HCT116 (cell line): ENCODE measurements at regions not wholly inside any gene's neighbourhood (a gene's known extent, or its start where the extent isn't known, plus 50 kb on each side); places are given as distances from the start of the nearest gene placed in this dataset.

Experiments used
- ATAC-seq: fragments of 200-7000 bp; cut with Tn5 transposase; 2 replicates; pipeline ENCODE4 v1.9.1; 2020; ENCODE audit warnings: mild to moderate bottlenecking, moderate library complexity
- BruUV-seq: library from RNA; stranded (reverse); fragments of 400-500 nt; replicated peaks from 2 replicates; lab custom pipeline; 2021; lab: Mats Ljungman, UMichigan
- CTCF ChIA-PET: fragments of 300-600 bp; sonication (Branson Sonifier 250); formaldehyde crosslinking; loops from one replicate; lab custom pipeline; 2021; ENCODE audit warnings: antibody characterized with exemption; lab: Charles Lee
- POLR2A ChIA-PET: fragments of 300-600, 350-600 bp; sonication (Branson Sonifier 250); formaldehyde crosslinking; loops from one replicate; lab custom pipeline; 2021; ENCODE audit warnings: antibody characterized with exemption; lab: Charles Lee
- RAD21 ChIA-PET, 2 experiments: fragments of 300-600 bp; sonication (Branson Sonifier 250); formaldehyde crosslinking; loops; one replicate each; lab custom pipeline; 2023; ENCODE audit warnings: low total read pairs in 2 of 2; ENCODE audit not compliant: uncharacterized antibody in 2 of 2, unreplicated experiment in 2 of 2, low non-redundant PET in 1 of 2; lab: Charles Lee
- DNase-seq: peaks from one replicate; pipeline ENCODE4 v3.0.0-alpha.2; 2010; ENCODE audit warnings: low read depth, low spot score
- H2AFZ ChIP-seq: fragments of 200-600 bp; shearing (Covaris generic), sonication (generic); 2 replicates; pipeline ENCODE4 v1.6.1; 2017; ENCODE audit warnings: low read depth, mixed run types, mixed read lengths, antibody characterized with exemption, low read length; ENCODE audit not compliant: poor library complexity, severe bottlenecking
- H3K27ac ChIP-seq: 2 replicates; pipeline ENCODE4 v1.5.1; 2012; ENCODE audit warnings: low read depth, low read length
- H3K27me3 ChIP-seq: fragments of 200-600 bp; sonication (generic); 2 replicates; pipeline ENCODE4 v1.6.1; 2016; ENCODE audit warnings: mixed run types, low read length, mixed read lengths; ENCODE audit not compliant: insufficient read depth
- H3K36me3 ChIP-seq, 2 experiments: fragments of 200-500 bp in 1 of 2; fragments of 200-600 bp in 1 of 2; sonication (Bioruptor generic) in 1 of 2; sonication (generic) in 1 of 2; 2 replicates each; pipeline versions ENCODE4 v1.5.1 to v1.6.1; 2014 to 2016; ENCODE audit warnings: low read length in 2 of 2, inconsistent platforms in 1 of 2, mixed read lengths in 1 of 2, mixed run types in 1 of 2; ENCODE audit not compliant: insufficient read depth in 2 of 2, control insufficient read depth in 1 of 2
- H3K4me1 ChIP-seq, 2 experiments: fragments of 200-600 bp in 1 of 2; sonication (generic) in 1 of 2; 2 replicates each; pipeline versions ENCODE4 v1.5.1 to v1.6.1; 2012 to 2017; ENCODE audit warnings: low read length in 2 of 2, inconsistent platforms in 1 of 2, mild to moderate bottlenecking in 1 of 2, mixed read lengths in 1 of 2, mixed run types in 1 of 2, moderate library complexity in 1 of 2; ENCODE audit not compliant: insufficient read depth in 2 of 2, control insufficient read depth in 1 of 2
- H3K4me2 ChIP-seq: fragments of 200-600 bp; sonication (generic); 2 replicates; pipeline ENCODE4 v1.6.1; 2017; ENCODE audit warnings: mixed run types, low read length, mixed read lengths
- H3K4me3 ChIP-seq, 2 experiments: fragments of 200-600 bp in 1 of 2; sonication (generic) in 1 of 2; replicated peaks in 1 of 2; 2 replicates each; pipeline ENCODE4 v1.5.1; 2011 to 2016; ENCODE audit warnings: low read length in 2 of 2, control low read depth in 1 of 2, low read depth in 1 of 2, mild to moderate bottlenecking in 1 of 2, mixed read lengths in 1 of 2, mixed run types in 1 of 2
- H3K79me2 ChIP-seq: fragments of 200-600 bp; sonication (generic); 2 replicates; pipeline ENCODE4 v1.6.1; 2017; ENCODE audit warnings: mild to moderate bottlenecking, mixed run types, low read length, moderate library complexity, mixed read lengths; ENCODE audit not compliant: insufficient read depth
- H3K9ac ChIP-seq: fragments of 200-600 bp; sonication (generic); 2 replicates; pipeline ENCODE4 v1.6.1; 2016; ENCODE audit warnings: low read length, mixed read lengths
- H3K9me2 ChIP-seq: fragments of 200-600 bp; sonication (generic), shearing (Covaris generic); 2 replicates; pipeline ENCODE4 v1.6.1; 2017; ENCODE audit warnings: mixed run types, mild to moderate bottlenecking, moderate library complexity; ENCODE audit not compliant: insufficient read depth
- H3K9me3 ChIP-seq, 2 experiments: fragments of 200-500 bp in 1 of 2; fragments of 200-600 bp in 1 of 2; sonication (Bioruptor generic) in 1 of 2; sonication (generic) in 1 of 2; 2 replicates each; pipeline ENCODE4 v1.6.1; 2014 to 2017; ENCODE audit warnings: low read length in 2 of 2, mixed read lengths in 2 of 2, inconsistent platforms in 1 of 2, low read depth in 1 of 2, mild to moderate bottlenecking in 1 of 2, mixed run types in 1 of 2, moderate library complexity in 1 of 2; ENCODE audit not compliant: control insufficient read depth in 1 of 2, insufficient read depth in 1 of 2
- H4K20me1 ChIP-seq: fragments of 200-600 bp; sonication (generic), shearing (Covaris generic); 2 replicates; pipeline ENCODE4 v1.6.1; 2017; ENCODE audit warnings: mixed run types, mild to moderate bottlenecking, moderate library complexity; ENCODE audit not compliant: insufficient read depth
- CBX3 ChIP-seq: IDR thresholded peaks from 2 replicates; pipeline ENCODE4 v1.6.1; 2012; ENCODE audit warnings: low read depth
- CEBPB ChIP-seq: IDR thresholded peaks from 2 replicates; pipeline ENCODE4 v1.6.1; 2012; ENCODE audit warnings: low read depth
- CTCF ChIP-seq, 3 experiments: fragments of 200-600 bp in 1 of 3; sonication (generic) in 1 of 3; IDR thresholded peaks in 2 of 3; conservative IDR thresholded peaks in 1 of 3; 2 replicates each; pipeline ENCODE4 v1.5.1; 2012 to 2017; ENCODE audit warnings: low read depth in 2 of 3, low read length in 2 of 3, antibody characterized with exemption in 1 of 3, borderline replicate concordance in 1 of 3, control low read depth in 1 of 3, mild to moderate bottlenecking in 1 of 3, mixed read lengths in 1 of 3, mixed run types in 1 of 3, moderate library complexity in 1 of 3; ENCODE audit not compliant: insufficient read depth in 1 of 3
- EGR1 ChIP-seq: IDR thresholded peaks from 2 replicates; pipeline ENCODE4 v1.6.1; 2012; ENCODE audit warnings: low read depth
- ELF1 ChIP-seq: IDR thresholded peaks from 2 replicates; pipeline ENCODE4 v1.6.1; 2012; ENCODE audit warnings: low read depth, borderline replicate concordance
- EZH2 ChIP-seq: fragments of 200-600 bp; sonication (generic); IDR thresholded peaks from 2 replicates; pipeline ENCODE4 v1.6.1; 2017; ENCODE audit warnings: antibody characterized with exemption, mixed run types
- EZH2phosphoT487 ChIP-seq: fragments of 200-600 bp; IDR thresholded peaks from 2 replicates; pipeline ENCODE4 v1.6.1; 2018; ENCODE audit warnings: antibody characterized with exemption, borderline replicate concordance
- FOSL1 ChIP-seq: IDR thresholded peaks from 2 replicates; pipeline ENCODE4 v1.6.1; 2012; ENCODE audit warnings: low read depth
- JUND ChIP-seq: IDR thresholded peaks from 2 replicates; pipeline ENCODE4 v1.6.1; 2012
- POLR2AphosphoS5 ChIP-seq: IDR thresholded peaks from 2 replicates; pipeline ENCODE4 v1.6.1; 2011; ENCODE audit warnings: mild to moderate bottlenecking, low read depth, low read length, moderate library complexity
- RAD21 ChIP-seq: IDR thresholded peaks from 2 replicates; pipeline ENCODE4 v1.6.1; 2012; ENCODE audit warnings: low read depth, mild to moderate bottlenecking
- REST ChIP-seq: IDR thresholded peaks from 2 replicates; pipeline ENCODE4 v1.6.1; 2012; ENCODE audit warnings: low read depth
- SIN3A ChIP-seq: IDR thresholded peaks from 2 replicates; pipeline ENCODE4 v1.6.1; 2012; ENCODE audit warnings: low read depth
- SRF ChIP-seq: IDR thresholded peaks from 2 replicates; pipeline ENCODE4 v1.6.1; 2012; ENCODE audit warnings: low read depth
- TCF7L2 ChIP-seq: IDR thresholded peaks from 2 replicates; pipeline ENCODE4 v1.7.0; 2011; ENCODE audit warnings: borderline replicate concordance, inconsistent platforms; ENCODE audit not compliant: insufficient read depth, insufficient read length; ENCODE audit errors: extremely low read depth
- ZBTB33 ChIP-seq: IDR thresholded peaks from 2 replicates; pipeline ENCODE4 v1.6.1; 2011; ENCODE audit warnings: mild to moderate bottlenecking, low read length, moderate library complexity; ENCODE audit not compliant: insufficient replicate concordance; ENCODE audit errors: extremely low read depth
- ZFX ChIP-seq: fragments of 450-650 bp; IDR thresholded peaks from 2 replicates; pipeline ENCODE4 v1.6.1; 2017
- intact Hi-C: fragments of 100-400 bp; cut with micrococcal nuclease; formaldehyde crosslinking; loops from 2 replicates; pipeline ENCODE4 v1.10.0; 2022
- TF ChIP-seq, protein P1 (sequence below): IDR thresholded peaks from 2 replicates; pipeline ENCODE4 v1.6.1; 2012

DNA sequence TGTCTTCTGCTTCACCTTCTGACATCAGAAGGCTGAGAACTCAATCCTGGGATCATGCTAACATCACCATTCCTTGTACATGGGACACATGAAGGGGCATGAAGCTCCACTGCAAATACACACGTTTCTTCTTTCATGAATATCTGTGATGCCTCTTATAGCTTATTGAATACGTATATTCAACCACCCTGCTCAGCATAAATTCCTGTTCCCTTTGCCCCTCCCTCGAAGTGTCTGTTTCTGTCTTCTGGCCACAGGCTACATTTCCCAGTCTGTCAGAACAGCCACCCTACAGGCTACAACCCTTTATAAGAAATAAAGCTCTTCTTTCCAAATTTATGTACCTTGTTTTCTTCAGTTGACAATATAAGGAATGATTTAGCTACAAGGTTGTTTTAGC, 201.3 kb upstream of the STS start:
- ChIA-PET CTCF (no interaction called here), POLR2A (no interaction called here), RAD21 (no interaction called here)
- no peak for DNase-seq
- BruUV-seq, result no TSS peak
- H3K4me2 ChIP-seq, result no peak overlapping the region
- intact Hi-C loops, result no loop called here
- H2AFZ ChIP-seq, result no peak overlapping the region
- H3K9ac ChIP-seq, result no peak overlapping the region
- no peak overlapping the region for H3K27ac ChIP-seq
- H3K79me2 ChIP-seq, result no peaks in the 10 kb centered on the region
- no peaks in the 10 kb centered on the region for H3K9me2 ChIP-seq
- H3K36me3 ChIP-seq, result no peaks in the 10 kb centered on the region
- ATAC-seq, result no peak
- H3K9me3 ChIP-seq, result no peaks in the 10 kb centered on the region
- H3K27me3 ChIP-seq, result no peaks in the 10 kb centered on the region
- no peak for TF ChIP-seq CEBPB
- no peak for TF ChIP-seq FOSL1
- TF ChIP-seq POLR2AphosphoS5, result no peak
- TF ChIP-seq CBX3, result no peak
- TF ChIP-seq JUND, result no peak
- no peak for TF ChIP-seq EZH2phosphoT487
- TF ChIP-seq, protein P1, sequence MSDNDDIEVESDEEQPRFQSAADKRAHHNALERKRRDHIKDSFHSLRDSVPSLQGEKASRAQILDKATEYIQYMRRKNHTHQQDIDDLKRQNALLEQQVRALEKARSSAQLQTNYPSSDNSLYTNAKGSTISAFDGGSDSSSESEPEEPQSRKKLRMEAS, result no peak
- TF ChIP-seq SIN3A, result no peak
- TF ChIP-seq EZH2, result no peak
- no peak for TF ChIP-seq EGR1
- no peak for TF ChIP-seq ZFX
- no peak for TF ChIP-seq ELF1
- no peak for TF ChIP-seq RAD21
- TF ChIP-seq TCF7L2, result no peak
- TF ChIP-seq REST, result no peak
- TF ChIP-seq SRF, result no peak
- no peak for TF ChIP-seq ZBTB33
- TF ChIP-seq CTCF (IDR thresholded peaks at IDR 0.05 in 2 of 3, conservative IDR thresholded peaks at IDR 0.05 in 1 of 3; ENCODE audit: borderline replicate concordance in 1 of 3, insufficient read depth in 1 of 3, low read depth in 2 of 3, low read length in 2 of 3), result no peak
- H3K4me3 ChIP-seq, result no peak overlapping the region
- no peaks in the 10 kb centered on the region for H4K20me1 ChIP-seq
- no peaks in the 10 kb centered on the region for H3K4me1 ChIP-seq
